ENCODE measurements at regions not wholly inside any gene's neighbourhood (a gene's known extent, or its start where the extent isn't known, plus 50 kb on each side); places are given as distances from the start of the nearest gene placed in this dataset.

- no peak for TF ChIP-seq POLR2A (IDR thresholded peaks at IDR 0.05; ENCODE audit: low read length)
- no peak for TF ChIP-seq GATA1 (IDR thresholded peaks at IDR 0.05; ENCODE audit: low read depth, low read length)
Measured at GRCh38 chr7:113408999-113409398, 290.6 kb upstream of the SMIM30 start.
